RWPE1 (cell line): ENCODE measurements at regions not wholly inside any gene's neighbourhood (a gene's known extent, or its start where the extent isn't known, plus 50 kb on each side); places are given as distances from the start of the nearest gene placed in this dataset.

Experiments used
- CTCF ChIA-PET: fragments of 350-600 bp; sonication (Branson Sonifier 250); formaldehyde crosslinking; extraction: SDS; loops from one replicate; lab custom pipeline; 2021; lab: Yijun Ruan, JAX
- POLR2A ChIA-PET: fragments of 400-600 bp; formaldehyde crosslinking; extraction: SDS; loops from one replicate; lab custom pipeline; 2020; ENCODE audit warnings: antibody characterized with exemption; ENCODE audit not compliant: low non-redundant PET; lab: Yijun Ruan, JAX
- DNase-seq: peaks from one replicate; pipeline ENCODE4 v3.0.0; 2012; ENCODE audit warnings: low spot score
- H3K27ac ChIP-seq: fragments of 450-650 bp; 2 replicates; pipeline ENCODE4 v1.5.1; 2017
- CTCF ChIP-seq: fragments of 450-650 bp; conservative IDR thresholded peaks from 2 replicates; pipeline ENCODE4 v1.5.1; 2017; ENCODE audit warnings: low read depth, mild to moderate bottlenecking

GRCh38 chr5:109989994-109990722 lies 300.4 kb downstream of the MAN2A1 start:
- ChIA-PET CTCF (interaction anchor here (0.7 kb wide), 1 partner anchor 482 kb away, joined by 4 read pairs; no protein-coding TSS in a partner anchor), POLR2A (no interaction called here)
- DNase-seq, result no peak
- H3K27ac ChIP-seq, result no peak overlapping the region
- no peak for TF ChIP-seq CTCF

GRCh38 chr5:109990723-109991359 lies 301.1 kb downstream of the MAN2A1 start:
- no peak overlapping the region for H3K27ac ChIP-seq
- no peak for DNase-seq
- CTCF ChIA-PET, result no interaction called here
- POLR2A ChIA-PET, result no interaction called here
- no peak for TF ChIP-seq CTCF

DNA sequence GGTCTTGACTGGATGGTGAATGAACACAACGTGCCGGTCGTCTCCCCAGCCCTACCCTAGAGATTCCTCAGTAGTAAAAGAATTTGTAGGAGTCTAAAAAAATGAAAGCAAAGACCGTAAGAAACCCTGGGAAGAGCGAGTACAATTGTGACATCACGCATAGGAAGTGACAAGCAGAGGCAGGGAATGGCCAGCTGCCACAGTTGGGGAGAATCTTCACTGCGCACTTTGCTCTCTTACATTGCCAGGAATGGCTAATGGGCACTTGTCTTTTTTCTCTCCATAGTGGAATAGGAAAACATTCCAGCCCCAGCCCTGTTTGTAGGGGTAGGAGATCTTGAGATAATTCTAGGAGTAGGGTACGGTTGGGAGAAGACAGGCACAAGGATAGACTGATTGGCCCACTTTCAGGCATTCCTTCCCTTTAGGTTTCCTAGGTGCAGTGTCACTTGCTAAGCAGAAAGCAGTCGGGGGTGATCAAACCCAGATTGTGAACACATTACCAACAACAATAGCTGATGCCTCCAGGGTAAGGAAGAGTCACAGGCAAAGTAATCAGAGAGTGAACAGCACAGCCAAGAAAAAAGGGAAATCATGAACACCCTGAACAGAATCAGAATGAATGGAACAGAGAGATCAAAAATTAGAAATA lies 302.7 kb downstream of the MAN2A1 start:
- TF ChIP-seq CTCF, result no peak
- ChIA-PET CTCF (interaction anchor here (0.6 kb wide), 1 partner anchor 1199 kb away, joined by 3 read pairs; no protein-coding TSS in a partner anchor), POLR2A (no interaction called here)
- no peak overlapping the region for H3K27ac ChIP-seq
- no peak for DNase-seq

DNA sequence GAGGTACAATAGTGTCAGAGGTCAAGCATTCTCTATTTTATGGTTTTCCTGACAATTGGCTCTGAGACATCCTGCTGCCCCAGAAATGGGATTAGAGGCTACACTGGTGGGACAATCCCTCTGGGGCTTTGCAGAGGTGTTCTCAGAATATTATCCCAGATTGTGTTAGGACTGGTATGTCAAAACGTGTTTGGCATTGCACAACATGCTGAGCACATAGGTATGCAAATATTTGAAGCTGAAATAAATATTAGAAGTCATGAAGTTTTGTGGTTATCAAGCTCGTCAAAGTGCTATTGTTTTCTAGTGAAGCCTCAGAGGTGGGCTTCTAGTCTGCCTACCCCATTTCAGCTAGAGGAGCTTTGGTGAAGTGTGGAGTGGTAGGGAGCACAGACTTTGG lies 304.4 kb downstream of the MAN2A1 start:
- CTCF ChIA-PET, result no interaction called here
- no peak for DNase-seq
- H3K27ac ChIP-seq, result no peak overlapping the region
- no peak for TF ChIP-seq CTCF
- POLR2A ChIA-PET, result no interaction called here

DNA sequence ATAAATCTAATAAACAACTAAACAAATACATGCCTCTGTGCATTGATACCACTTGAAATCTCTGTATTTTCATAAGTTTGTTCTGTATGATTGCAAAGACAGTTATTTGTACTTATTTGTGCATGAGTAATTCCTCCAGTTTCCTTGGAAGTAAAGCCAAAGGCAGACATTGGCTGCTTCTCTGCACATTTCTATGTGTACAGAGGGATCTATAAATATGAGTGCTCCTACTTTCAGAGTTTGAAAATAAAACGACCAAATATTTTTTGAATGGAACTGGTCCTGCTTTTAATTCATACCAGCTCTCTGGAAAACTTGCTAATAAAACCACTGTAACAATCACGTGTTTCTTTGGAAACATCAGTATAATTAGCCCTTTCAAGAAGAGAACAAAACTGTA lies 306.5 kb downstream of the MAN2A1 start:
- ChIA-PET CTCF (no interaction called here), POLR2A (no interaction called here)
- DNase-seq, result no peak
- H3K27ac ChIP-seq, result no peak overlapping the region
- TF ChIP-seq CTCF, result no peak

GRCh38 chr5:109997161-109997560 lies 307.4 kb downstream of the MAN2A1 start:
- no peak overlapping the region for H3K27ac ChIP-seq
- ChIA-PET POLR2A (no interaction called here), CTCF (no interaction called here)
- TF ChIP-seq CTCF, result no peak
- no peak for DNase-seq
